Caco-2 (cell line): ENCODE measurements at regions not wholly inside any gene's neighbourhood (a gene's known extent, or its start where the extent isn't known, plus 50 kb on each side); places are given as distances from the start of the nearest gene placed in this dataset.

Experiments used
- BruUV-seq: library from RNA; stranded (reverse); fragments of 400-500 nt; replicated peaks from 2 replicates; lab custom pipeline; 2021; lab: Mats Ljungman, UMichigan
- CTCF ChIA-PET: fragments of 300-600 bp; sonication (Branson Sonifier 250); formaldehyde crosslinking; loops from one replicate; lab custom pipeline; 2022; ENCODE audit warnings: antibody characterized with exemption; lab: Charles Lee
- POLR2A ChIA-PET: fragments of 300-600 bp; sonication (Branson Sonifier 250); formaldehyde crosslinking; loops from one replicate; lab custom pipeline; 2022; ENCODE audit warnings: antibody characterized with exemption; lab: Charles Lee
- DNase-seq, 2 experiments: peaks; one replicate each; pipeline versions ENCODE4 v3.0.0 to v3.0.0-alpha.2; 2020 to 2022
- H3K27me3 ChIP-seq: replicated peaks from 2 replicates; pipeline ENCODE4 v1.6.0; 2011; ENCODE audit warnings: low read length; ENCODE audit not compliant: control insufficient read depth, insufficient read depth
- H3K36me3 ChIP-seq: 2 replicates; pipeline ENCODE4 v1.5.1; 2011; ENCODE audit warnings: low read length; ENCODE audit not compliant: control insufficient read depth, insufficient read depth
- H3K4me1 ChIP-seq: fragments of 250-450 bp; sonication (Bioruptor Pico); 2 replicates; pipeline ENCODE4 v1.5.1; 2020; ENCODE audit warnings: mild to moderate bottlenecking
- H3K4me3 ChIP-seq: 2 replicates; pipeline ENCODE4 v1.5.1; 2011; ENCODE audit warnings: low read depth, mild to moderate bottlenecking, control low read depth, low read length
- H3K9me3 ChIP-seq: fragments of 250-450 bp; sonication (Bioruptor Pico); 2 replicates; pipeline ENCODE4 v1.5.1; 2020; ENCODE audit warnings: mild to moderate bottlenecking, moderate library complexity
- H3K27ac Mint-ChIP-seq: one replicate; pipeline ENCODE4 v1.8.0; 2022; ENCODE audit warnings: mixed read lengths; ENCODE audit not compliant: unreplicated experiment
- H3K27me3 Mint-ChIP-seq: one replicate; pipeline ENCODE4 v1.8.0; 2022; ENCODE audit warnings: mixed read lengths; ENCODE audit not compliant: insufficient read depth, unreplicated experiment
- H3K36me3 Mint-ChIP-seq: one replicate; pipeline ENCODE4 v1.8.0; 2022; ENCODE audit warnings: mild to moderate bottlenecking, mixed read lengths; ENCODE audit not compliant: insufficient read depth, unreplicated experiment
- H3K4me1 Mint-ChIP-seq: one replicate; pipeline ENCODE4 v1.8.0; 2022; ENCODE audit warnings: low read depth, mixed read lengths; ENCODE audit not compliant: unreplicated experiment
- H3K4me3 Mint-ChIP-seq: one replicate; pipeline ENCODE4 v1.8.0; 2022; ENCODE audit warnings: mild to moderate bottlenecking, moderate library complexity, mixed read lengths; ENCODE audit not compliant: unreplicated experiment
- H3K9me3 Mint-ChIP-seq: one replicate; pipeline ENCODE4 v1.8.0; 2022; ENCODE audit warnings: mixed read lengths; ENCODE audit not compliant: unreplicated experiment
- intact Hi-C: fragments of 100-400 bp; cut with micrococcal nuclease; formaldehyde crosslinking; loops from one replicate; pipeline ENCODE4 v1.10.0; 2022; ENCODE audit not compliant: unreplicated experiment
- TF ChIP-seq, protein P1 (sequence below), 2 experiments: fragments of 200-600 bp in 1 of 2; IDR thresholded peaks; 1 replicate in 1 of 2; 2 replicates in 1 of 2; pipeline versions ENCODE4 v1.5.1 to v1.8.0; 2011 to 2022; ENCODE audit warnings: antibody characterized with exemption in 1 of 2, control low read depth in 1 of 2, inconsistent platforms in 1 of 2, low read depth in 1 of 2, low read length in 1 of 2, mild to moderate bottlenecking in 1 of 2, moderate library complexity in 1 of 2; ENCODE audit not compliant: insufficient read depth in 1 of 2, severe bottlenecking in 1 of 2, unreplicated experiment in 1 of 2

- H3K4me1 Mint-ChIP-seq: peaks cover 13% of the 10 kb centered on the region
- CTCF ChIA-PET: no interaction called here
- peaks cover 18% of the 10 kb centered on the region for H3K4me1 ChIP-seq
- TF ChIP-seq, protein P1, sequence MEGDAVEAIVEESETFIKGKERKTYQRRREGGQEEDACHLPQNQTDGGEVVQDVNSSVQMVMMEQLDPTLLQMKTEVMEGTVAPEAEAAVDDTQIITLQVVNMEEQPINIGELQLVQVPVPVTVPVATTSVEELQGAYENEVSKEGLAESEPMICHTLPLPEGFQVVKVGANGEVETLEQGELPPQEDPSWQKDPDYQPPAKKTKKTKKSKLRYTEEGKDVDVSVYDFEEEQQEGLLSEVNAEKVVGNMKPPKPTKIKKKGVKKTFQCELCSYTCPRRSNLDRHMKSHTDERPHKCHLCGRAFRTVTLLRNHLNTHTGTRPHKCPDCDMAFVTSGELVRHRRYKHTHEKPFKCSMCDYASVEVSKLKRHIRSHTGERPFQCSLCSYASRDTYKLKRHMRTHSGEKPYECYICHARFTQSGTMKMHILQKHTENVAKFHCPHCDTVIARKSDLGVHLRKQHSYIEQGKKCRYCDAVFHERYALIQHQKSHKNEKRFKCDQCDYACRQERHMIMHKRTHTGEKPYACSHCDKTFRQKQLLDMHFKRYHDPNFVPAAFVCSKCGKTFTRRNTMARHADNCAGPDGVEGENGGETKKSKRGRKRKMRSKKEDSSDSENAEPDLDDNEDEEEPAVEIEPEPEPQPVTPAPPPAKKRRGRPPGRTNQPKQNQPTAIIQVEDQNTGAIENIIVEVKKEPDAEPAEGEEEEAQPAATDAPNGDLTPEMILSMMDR (IDR thresholded peaks at IDR 0.05; ENCODE audit: insufficient read depth in 1 of 2, low read depth in 1 of 2, low read length in 1 of 2, severe bottlenecking in 1 of 2, unreplicated experiment in 1 of 2): no peak
- peaks cover 31% of the 10 kb centered on the region for H3K9me3 Mint-ChIP-seq
- no peaks in the 10 kb centered on the region for H3K27me3 ChIP-seq
- no peak overlapping the region for H3K4me3 Mint-ChIP-seq
- no TSS peak for BruUV-seq
- H3K4me3 ChIP-seq: no peak overlapping the region
- intact Hi-C loops: no loop called here
- no peaks in the 10 kb centered on the region for H3K36me3 ChIP-seq
- H3K27ac Mint-ChIP-seq: no peak overlapping the region
- peaks cover 3% of the 10 kb centered on the region; the same call in 1 of the 2 replicates for H3K9me3 ChIP-seq
- POLR2A ChIA-PET: no interaction called here
- no peak for DNase-seq
- H3K36me3 Mint-ChIP-seq: no peaks in the 10 kb centered on the region
- no peaks in the 10 kb centered on the region for H3K27me3 Mint-ChIP-seq
Observed at GRCh38 chr6:2581611-2582010, 169.1 kb downstream of the MYLK4 start.

DNA sequence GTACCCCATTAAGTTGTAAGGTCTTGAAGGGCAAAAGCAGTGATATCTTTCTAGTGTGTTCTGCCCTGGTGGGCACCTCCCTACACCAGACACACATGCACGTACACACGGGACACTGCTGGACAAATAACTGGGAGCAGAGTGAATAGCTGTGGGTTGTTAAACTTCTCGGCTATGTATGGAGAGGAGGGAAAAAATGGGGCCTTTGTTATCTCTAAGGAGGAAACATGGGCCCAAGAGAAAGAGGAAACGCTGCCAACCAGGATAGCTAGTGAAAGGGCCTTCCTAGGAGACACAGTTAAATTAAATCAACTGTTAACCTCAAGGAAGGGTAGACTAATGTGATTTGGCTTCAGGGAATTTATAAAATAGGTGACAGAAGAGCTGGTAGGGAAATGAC, 169.7 kb downstream of the MYLK4 start:
- peaks cover 18% of the 10 kb centered on the region for H3K4me1 ChIP-seq
- CTCF ChIA-PET: no interaction called here
- no peak overlapping the region for H3K4me3 ChIP-seq
- POLR2A ChIA-PET: no interaction called here
- BruUV-seq: no TSS peak
- H3K36me3 Mint-ChIP-seq: no peaks in the 10 kb centered on the region
- no peaks in the 10 kb centered on the region for H3K27me3 ChIP-seq
- H3K36me3 ChIP-seq: no peaks in the 10 kb centered on the region
- TF ChIP-seq, protein P1 (IDR thresholded peaks at IDR 0.05; ENCODE audit: insufficient read depth in 1 of 2, low read depth in 1 of 2, low read length in 1 of 2, severe bottlenecking in 1 of 2, unreplicated experiment in 1 of 2): no peak
- H3K4me3 Mint-ChIP-seq: no peak overlapping the region
- peaks cover 25% of the 10 kb centered on the region for H3K9me3 Mint-ChIP-seq
- no peaks in the 10 kb centered on the region for H3K27me3 Mint-ChIP-seq
- peaks cover 3% of the 10 kb centered on the region; the same call in 1 of the 2 replicates for H3K9me3 ChIP-seq
- H3K27ac Mint-ChIP-seq: no peak overlapping the region
- intact Hi-C loops: no loop called here
- no peak for DNase-seq
- H3K4me1 Mint-ChIP-seq: peaks cover 13% of the 10 kb centered on the region

DNA sequence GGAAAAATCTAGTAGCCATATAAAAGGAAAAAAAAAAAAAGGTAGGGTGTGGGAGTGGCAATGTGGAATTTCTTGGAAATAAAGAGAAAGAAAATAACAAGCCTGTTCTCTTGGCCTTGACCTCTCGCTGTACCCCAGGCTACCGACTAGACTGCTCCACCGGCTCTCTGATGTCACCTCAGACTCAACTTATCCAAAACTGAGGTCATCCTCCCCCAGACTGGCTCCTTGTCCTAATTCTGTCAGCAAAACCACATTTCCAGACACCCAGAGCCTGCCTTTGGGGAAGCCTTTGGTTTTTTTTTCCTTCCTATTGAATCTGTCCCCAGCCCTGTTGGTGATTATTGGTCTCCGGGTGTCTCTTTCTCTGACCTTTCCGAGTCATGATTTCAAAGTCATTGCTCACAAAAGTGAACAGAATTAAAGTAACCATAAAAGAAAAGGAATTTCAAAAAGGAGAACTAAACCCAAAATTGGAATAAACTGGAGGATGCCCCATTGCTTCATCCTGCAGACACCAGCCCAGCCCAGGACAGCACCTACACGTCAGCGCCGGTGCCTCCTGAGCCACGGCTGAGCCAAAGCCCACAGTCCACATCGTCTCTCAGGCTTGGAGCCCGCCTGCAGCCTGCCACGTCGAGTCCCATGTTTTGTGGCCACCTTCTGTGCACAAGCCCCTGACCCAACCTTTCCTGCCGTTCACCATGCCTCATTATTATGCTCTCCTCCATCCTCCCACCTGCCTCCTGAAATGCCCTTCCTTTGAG, 170.7 kb downstream of the MYLK4 start:
- no peak overlapping the region for H3K27ac Mint-ChIP-seq
- CTCF ChIA-PET: no interaction called here
- peaks cover 18% of the 10 kb centered on the region for H3K4me1 ChIP-seq
- TF ChIP-seq, protein P1 (IDR thresholded peaks at IDR 0.05; ENCODE audit: insufficient read depth in 1 of 2, low read depth in 1 of 2, low read length in 1 of 2, severe bottlenecking in 1 of 2, unreplicated experiment in 1 of 2): no peak
- H3K9me3 ChIP-seq: peaks cover 6% of the 10 kb centered on the region; the same call in 1 of the 2 replicates
- no peak overlapping the region for H3K4me3 ChIP-seq
- no peak for DNase-seq
- H3K36me3 Mint-ChIP-seq: no peaks in the 10 kb centered on the region
- H3K27me3 ChIP-seq: no peaks in the 10 kb centered on the region
- no peak overlapping the region for H3K4me3 Mint-ChIP-seq
- H3K27me3 Mint-ChIP-seq: no peaks in the 10 kb centered on the region
- H3K9me3 Mint-ChIP-seq: peaks cover 27% of the 10 kb centered on the region
- peaks cover 13% of the 10 kb centered on the region for H3K4me1 Mint-ChIP-seq
- POLR2A ChIA-PET: no interaction called here
- BruUV-seq: no TSS peak
- intact Hi-C loops: no loop called here
- H3K36me3 ChIP-seq: no peaks in the 10 kb centered on the region
